Adipose tissue (tissue), 3 donors: ENCODE measurements at regions not wholly inside any gene's neighbourhood (a gene's known extent, or its start where the extent isn't known, plus 50 kb on each side); places are given as distances from the start of the nearest gene placed in this dataset.

Experiments
- H3K27ac ChIP-seq: one replicate; pipeline ENCODE4 v1.5.1; 2013; ENCODE audit warnings: low read depth, low read length
- WGBS, 3 donors: extraction: QIAGEN DNeasy Blood & Tissue Kit; methylation state at CpG; one replicate each; pipeline ENCODE4 v1.1.7; 2013; 5-methylcytosine and 5-hydroxymethylcytosine counted together
- donor health status: healthy with polysubstance abuse.
- donor health status: Bipolar disorder and iron deficiency.
- donor health status: healthy.

DNA sequence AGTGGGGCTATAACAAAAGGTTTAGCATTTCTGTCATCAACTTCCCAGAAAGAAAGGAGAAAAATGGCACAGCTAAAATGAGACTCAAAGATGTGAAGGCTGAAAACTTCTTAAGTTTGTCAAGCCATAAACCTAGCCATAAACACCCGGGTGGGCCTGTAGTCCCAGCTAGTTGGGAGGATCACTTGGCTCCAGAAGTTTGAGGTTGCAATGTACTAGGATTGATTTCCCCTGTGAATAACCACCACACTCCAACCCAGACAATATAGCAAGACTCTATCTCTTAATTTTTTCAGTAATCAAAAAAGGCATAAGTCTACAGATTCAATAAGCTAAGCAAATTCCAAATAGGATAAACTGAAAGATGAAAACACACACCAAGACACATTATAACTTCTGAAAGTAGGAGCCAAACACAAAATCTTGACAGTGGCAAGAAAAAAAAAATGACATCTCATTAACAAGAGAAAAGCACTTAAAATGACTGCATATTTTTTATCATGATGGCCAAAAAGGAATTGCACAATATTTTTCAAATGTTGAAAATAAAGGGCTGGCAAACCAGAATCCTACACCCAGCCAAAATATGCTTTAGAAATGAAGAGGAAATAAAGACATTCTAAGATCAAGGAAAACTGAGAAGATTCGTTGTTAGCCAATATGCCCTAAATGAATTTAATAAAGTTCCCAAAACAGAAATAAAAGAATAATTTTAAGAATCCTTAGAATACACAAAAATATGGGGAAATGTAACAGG lies 308.4 kb downstream of the BRINP1 start:
- H3K27ac ChIP-seq = no peak overlapping the region
- WGBS, 3 donors = 55 to 63% (median 59%) methylated on average over 2 of the region's 2 CpGs

- no peak overlapping the region for H3K27ac ChIP-seq
These were observed 297.6 kb downstream of the BRINP1 start for GRCh38 chr9:119071636-119072035.

DNA sequence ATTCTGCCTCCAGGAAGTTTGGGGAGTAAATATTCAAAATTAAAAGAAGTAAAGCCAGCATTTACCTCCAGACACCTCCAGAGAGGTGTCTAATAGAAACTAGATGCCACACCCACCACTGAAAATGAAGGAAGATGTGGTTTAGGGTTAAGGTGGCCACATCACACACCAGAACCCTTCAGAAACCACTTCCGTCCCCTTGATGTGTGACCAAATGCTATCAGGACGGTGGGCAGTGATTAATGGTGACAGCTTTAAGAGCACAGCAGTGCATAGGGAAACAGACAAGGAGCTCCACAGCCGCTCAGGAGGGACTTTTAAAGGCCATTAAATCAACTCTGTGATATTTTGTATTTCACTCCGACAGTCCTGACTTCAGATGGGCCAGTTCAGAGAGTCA lies 295.2 kb downstream of the BRINP1 start:
- no peak overlapping the region for H3K27ac ChIP-seq
- WGBS, 3 donors = 14 to 18% (median 17%) methylated on average over 4 of the region's 4 CpGs

DNA sequence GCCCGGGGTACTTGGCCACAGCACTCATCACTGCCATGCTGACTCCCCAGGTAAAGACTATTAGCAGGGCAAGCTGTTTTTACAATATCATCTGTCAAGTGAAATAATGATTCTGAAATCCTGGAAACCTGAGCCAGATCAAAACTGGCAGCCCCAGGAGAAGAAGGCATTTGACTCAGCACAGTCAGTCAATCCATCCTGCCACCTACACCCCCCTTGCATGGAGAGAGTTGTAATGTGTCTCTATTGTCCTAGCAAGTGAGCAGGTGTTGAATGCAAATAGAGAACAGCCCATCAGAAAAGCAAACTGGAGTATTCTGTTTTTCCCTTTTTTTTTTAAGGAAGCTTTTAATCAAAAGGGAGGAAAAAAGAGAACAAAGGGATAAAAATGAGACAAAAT lies 291.2 kb downstream of the BRINP1 start:
- WGBS, 3 donors = 61 to 85% (median 69%) methylated on average over 1 of the region's 1 CpG
- no peak overlapping the region for H3K27ac ChIP-seq

DNA sequence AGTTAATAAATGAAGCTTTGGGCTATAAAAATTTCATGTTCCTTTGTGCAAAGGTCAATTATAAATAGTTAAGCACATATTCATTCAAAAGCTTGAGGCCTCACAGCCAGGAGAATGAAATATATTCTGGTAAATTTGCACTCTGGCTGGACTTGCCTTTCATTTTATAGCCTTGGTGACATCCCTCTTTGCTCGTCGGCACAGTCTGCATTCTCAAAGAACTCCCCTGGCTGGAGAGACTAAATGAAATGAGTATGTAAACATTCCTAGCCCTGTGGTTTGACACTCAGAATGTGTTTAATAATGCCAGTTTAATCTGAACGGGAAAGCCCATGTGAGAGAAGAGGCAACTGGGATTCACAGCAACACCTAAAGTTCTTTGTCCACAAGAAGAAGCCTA lies 285.6 kb downstream of the BRINP1 start:
- no peak overlapping the region for H3K27ac ChIP-seq
- 15 to 51% (median 42%) methylated on average over 3 of the region's 3 CpGs for WGBS, 3 donors

DNA sequence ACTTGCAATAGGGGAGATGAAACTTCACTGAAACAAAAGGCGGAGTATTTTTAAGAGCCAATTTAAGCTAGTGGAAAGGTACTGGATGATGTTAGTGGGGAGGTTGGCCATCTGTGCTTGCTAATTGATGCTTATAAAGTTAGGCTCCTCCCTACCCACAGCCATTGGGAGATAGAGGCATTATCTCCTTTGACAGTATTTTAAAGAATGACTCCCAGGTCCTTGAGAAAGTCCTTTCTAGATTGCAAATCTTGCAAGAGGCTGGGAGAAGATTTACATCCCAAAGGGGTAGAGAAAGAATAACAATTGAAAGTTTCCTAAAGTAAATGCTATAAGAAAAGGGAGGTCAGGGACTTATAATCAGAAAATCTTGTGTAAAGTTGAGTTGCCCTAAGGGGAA lies 282.6 kb downstream of the BRINP1 start:
- no peak overlapping the region for H3K27ac ChIP-seq
- WGBS, 3 donors = 94 to 100% (median 96%) methylated on average over 1 of the region's 1 CpG

DNA sequence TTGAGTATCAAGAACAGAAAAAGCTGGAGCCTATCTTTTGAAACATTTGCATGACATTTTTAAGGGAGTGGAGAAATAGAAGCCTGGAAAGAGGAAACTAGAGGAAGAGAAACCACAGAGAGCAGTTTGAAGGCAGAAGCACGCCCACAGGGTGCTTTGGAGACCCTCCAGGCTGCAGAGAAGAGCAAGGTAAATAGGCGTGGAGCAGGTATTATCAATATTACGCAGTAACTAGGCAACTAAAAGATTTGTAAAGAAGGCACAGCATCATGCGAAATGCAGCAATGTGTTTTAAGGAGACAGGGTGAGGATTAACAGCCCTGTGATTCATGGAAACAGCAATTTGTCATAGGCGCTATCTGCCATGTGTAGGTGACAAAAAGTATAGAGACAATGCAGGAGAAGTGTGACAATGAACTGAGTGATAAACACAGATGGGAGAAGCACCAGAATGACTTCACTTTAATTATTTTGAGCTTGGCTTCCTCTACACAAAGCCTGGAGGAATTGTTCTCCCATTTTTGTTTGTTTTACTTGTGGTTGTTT lies 281.2 kb downstream of the BRINP1 start:
- 45 to 71% (median 59%) methylated on average over 5 of the region's 5 CpGs for WGBS, 3 donors
- H3K27ac ChIP-seq = no peak overlapping the region

GRCh38 chr9:119091074-119091473 lies 278.2 kb downstream of the BRINP1 start:
- WGBS, 3 donors = 13 to 28% (median 17%) methylated on average over 1 of the region's 1 CpG
- no peak overlapping the region for H3K27ac ChIP-seq

DNA sequence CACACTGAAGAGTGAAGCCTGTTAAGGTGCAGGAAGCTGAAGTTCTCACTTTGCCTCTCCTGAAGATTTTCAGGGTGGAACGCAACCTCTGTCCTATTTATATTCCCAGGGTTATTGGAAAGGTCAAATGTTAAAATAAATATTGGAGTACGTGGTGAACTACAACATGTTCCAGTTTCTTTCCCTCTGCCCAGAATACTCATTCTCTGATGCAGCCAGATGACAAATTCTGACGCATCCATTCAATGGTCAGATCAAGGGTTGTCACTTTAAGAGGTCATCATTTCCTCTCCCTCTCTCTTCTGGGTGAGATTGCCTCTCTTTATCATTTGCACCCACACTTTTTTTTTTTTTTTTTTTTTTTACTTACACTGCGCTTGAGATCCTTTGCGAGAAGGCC lies 277.1 kb downstream of the BRINP1 start:
- H3K27ac ChIP-seq = no peak overlapping the region
- WGBS, 3 donors = 66 to 79% (median 77%) methylated on average over 5 of the region's 5 CpGs

DNA sequence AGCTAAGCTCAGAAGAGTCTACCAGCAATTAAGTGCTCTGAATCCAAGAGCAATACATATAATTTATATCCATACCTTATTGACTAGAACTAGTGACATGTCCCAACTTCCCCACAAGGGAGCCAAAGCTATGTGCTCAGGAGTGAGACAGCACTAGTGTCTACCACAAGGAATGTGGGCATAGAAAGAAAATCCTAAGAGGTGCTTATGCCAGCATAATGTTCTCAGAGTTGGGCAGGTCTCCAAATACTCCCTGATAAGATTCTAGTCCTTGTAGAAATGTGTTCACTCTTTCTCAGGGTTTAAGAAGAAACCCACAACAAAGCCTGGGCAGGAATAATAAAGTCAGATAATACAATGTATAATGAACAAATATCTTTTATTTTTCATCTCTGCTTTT lies 275.1 kb downstream of the BRINP1 start:
- H3K27ac ChIP-seq = no peak overlapping the region

DNA sequence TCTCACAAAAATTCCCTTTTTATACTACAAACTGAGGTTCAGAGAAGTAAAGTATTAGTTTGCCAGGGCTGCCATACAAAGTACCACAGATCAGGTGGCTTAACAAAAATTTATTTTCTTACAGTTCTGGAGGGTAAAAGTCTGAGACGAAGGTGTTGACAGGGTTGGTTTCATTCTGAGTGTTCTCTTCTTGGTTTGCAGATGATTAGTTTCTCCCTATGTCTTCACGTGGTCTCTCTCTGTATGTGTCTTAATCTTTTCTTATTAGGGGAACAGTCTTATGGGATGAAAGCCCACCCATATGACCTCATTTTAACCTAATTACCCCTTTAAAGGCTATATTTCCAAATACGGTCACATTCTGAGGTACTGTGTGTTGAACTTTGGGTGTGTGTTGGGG lies 274.2 kb downstream of the BRINP1 start:
- 70 to 85% (median 80%) methylated on average over 3 of the region's 3 CpGs for WGBS, 3 donors
- no peak overlapping the region for H3K27ac ChIP-seq

- 39 to 47% (median 43%) methylated on average over 4 of the region's 4 CpGs for WGBS, 3 donors
These were observed 268.2 kb downstream of the BRINP1 start for GRCh38 chr9:119101048-119101447.

DNA sequence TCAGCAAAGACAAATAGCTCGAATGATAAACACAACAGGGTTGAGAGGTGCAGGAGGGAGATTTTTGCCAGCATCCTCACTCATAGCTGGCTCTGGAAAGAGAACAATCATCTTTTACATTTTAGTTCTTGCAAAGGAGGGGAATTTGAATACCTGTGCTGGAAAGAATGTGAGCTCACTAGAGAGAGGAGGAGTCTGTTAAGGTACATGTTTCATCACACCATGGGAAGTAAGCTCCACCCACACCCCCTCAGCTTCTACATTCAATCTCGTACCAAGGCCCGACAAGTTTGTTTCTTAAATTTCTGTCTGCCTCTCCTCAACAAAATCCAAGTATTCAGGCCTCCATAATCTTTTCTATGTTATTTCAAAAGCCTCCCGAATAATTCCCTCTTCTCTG lies 254.6 kb downstream of the BRINP1 start:
- no peak overlapping the region for H3K27ac ChIP-seq
- 61 to 83% (median 72%) methylated on average over 4 of the region's 4 CpGs for WGBS, 3 donors

More at GRCh38 chr9:119101048-119101447, 268.2 kb downstream of the BRINP1 start:
- no peak overlapping the region for H3K27ac ChIP-seq
